GM12878 (cell line): ENCODE measurements at regions not wholly inside any gene's neighbourhood (a gene's known extent, or its start where the extent isn't known, plus 50 kb on each side); places are given as distances from the start of the nearest gene placed in this dataset.

Source experiments
- ATAC-seq: fragments of 200-7000 bp; cut with Tn5 transposase; 3 replicates; pipeline ENCODE4 v1.9.1; 2020; ENCODE audit warnings: mild to moderate bottlenecking, moderate library complexity
- BruUV-seq: library from RNA; stranded (reverse); fragments of 400-500 nt; replicated peaks from 2 replicates; lab custom pipeline; 2021; lab: Mats Ljungman, UMichigan
- CTCF ChIA-PET: fragments of 300-600 bp; sonication (Branson Sonifier 250); formaldehyde crosslinking; extraction: SDS; loops from one replicate; lab custom pipeline; 2021; ENCODE audit warnings: inconsistent platforms; lab: Yijun Ruan, JAX
- POLR2A ChIA-PET: fragments of 350-600 bp; formaldehyde crosslinking; extraction: SDS; loops from one replicate; lab custom pipeline; 2021; ENCODE audit warnings: inconsistent platforms; lab: Charles Lee
- RAD21 ChIA-PET: fragments of 300-600 bp; sonication (Branson Sonifier 250); formaldehyde crosslinking; loops from one replicate; lab custom pipeline; 2023; ENCODE audit warnings: antibody characterized with exemption; ENCODE audit not compliant: unreplicated experiment; lab: Charles Lee
- SMC1A ChIA-PET: fragments of 300-600 bp; sonication (Branson Sonifier 250); formaldehyde crosslinking; loops from one replicate; lab custom pipeline; 2023; ENCODE audit not compliant: unreplicated experiment, uncharacterized antibody; lab: Charles Lee
- DNase-seq: peaks from one replicate; pipeline ENCODE4 v3.0.0-alpha.2; 2011; ENCODE audit warnings: low read depth, low spot score
- FAIRE-seq: peaks from 3 replicates; lab custom pipeline; 2011; peaks lifted over from hg19 to GRCh38; lab: Jason Lieb, UNC
- H2AFZ ChIP-seq: 2 replicates; pipeline ENCODE4 v1.6.0; 2011; ENCODE audit warnings: low read depth, low read length, control low read depth; ENCODE audit not compliant: control insufficient read depth
- H3K27ac ChIP-seq: 2 replicates; pipeline ENCODE4 v1.5.1; 2011; ENCODE audit warnings: control low read depth; ENCODE audit not compliant: control insufficient read depth, insufficient read depth
- H3K27me3 ChIP-seq, 2 experiments: replicated peaks in 1 of 2; 2 replicates each; pipeline versions ENCODE4 v1.6.0 to v1.6.1; 2011; ENCODE audit warnings: low read length in 1 of 2; ENCODE audit not compliant: control insufficient read depth in 2 of 2, insufficient read depth in 2 of 2
- H3K36me3 ChIP-seq, 2 experiments: 2 replicates each; pipeline ENCODE4 v1.5.1; 2011; ENCODE audit warnings: low read length in 1 of 2; ENCODE audit not compliant: control insufficient read depth in 2 of 2, insufficient read depth in 2 of 2
- H3K4me1 ChIP-seq: 2 replicates; pipeline ENCODE4 v1.6.1; 2011; ENCODE audit warnings: mild to moderate bottlenecking, low read length, moderate library complexity, mixed read lengths; ENCODE audit not compliant: control insufficient read depth, insufficient read depth
- H3K4me2 ChIP-seq: 2 replicates; pipeline ENCODE4 v1.6.0; 2011; ENCODE audit warnings: control low read depth; ENCODE audit not compliant: control insufficient read depth, insufficient read depth
- H3K4me3 ChIP-seq: fragments of 200-600 bp; sonication (generic); 2 replicates; pipeline ENCODE4 v1.5.1; 2016
- H3K79me2 ChIP-seq: 2 replicates; pipeline ENCODE4 v1.6.0; 2011; ENCODE audit warnings: low read length; ENCODE audit not compliant: control insufficient read depth, insufficient read depth
- H3K9ac ChIP-seq: 2 replicates; pipeline ENCODE4 v1.8.0; 2011; ENCODE audit warnings: low read length, control low read depth, mixed read lengths; ENCODE audit not compliant: control insufficient read depth, insufficient read depth
- H3K9me3 ChIP-seq: replicated peaks from 3 replicates; pipeline ENCODE4 v1.5.1; 2011; ENCODE audit warnings: mild to moderate bottlenecking, low read length; ENCODE audit not compliant: control insufficient read depth, insufficient read depth
- H4K20me1 ChIP-seq: 2 replicates; pipeline ENCODE4 v1.6.0; 2011; ENCODE audit not compliant: control insufficient read depth, insufficient read depth
- GABPA ChIP-seq: IDR thresholded peaks from 2 replicates; pipeline ENCODE4 v1.6.1; 2014; ENCODE audit warnings: antibody characterized with exemption, low read depth, mild to moderate bottlenecking, inconsistent platforms
- NFYA ChIP-seq: IDR thresholded peaks from 2 replicates; pipeline ENCODE4 v1.6.1; 2011; ENCODE audit warnings: low read depth, mild to moderate bottlenecking, low read length, improper control_type of control experiment, borderline replicate concordance
- TARDBP ChIP-seq: IDR thresholded peaks from 2 replicates; pipeline ENCODE4 v1.6.1; 2016; ENCODE audit warnings: borderline replicate concordance
- USF1 ChIP-seq: IDR thresholded peaks from 2 replicates; pipeline ENCODE4 v1.6.1; 2011; ENCODE audit warnings: borderline replicate concordance, low read depth, mild to moderate bottlenecking, moderate library complexity, mixed read lengths, low read length; ENCODE audit not compliant: insufficient read depth; ENCODE audit errors: extremely low read length
- WGBS: methylation state at CpG from one replicate; pipeline ENCODE4 v1.1.6; 2016; ENCODE audit warnings: low lambda C conversion rate; ENCODE audit not compliant: insufficient replicate concordance, insufficient coverage; ENCODE audit errors: missing lambda C conversion rate; 5-methylcytosine and 5-hydroxymethylcytosine counted together
- in situ Hi-C: fragments of 300-500 bp; cut with MboI; formaldehyde crosslinking; loops from 9 replicates; pipeline ENCODE4 v1.14.3; 2018; ENCODE audit warnings: mixed read lengths
- intact Hi-C: fragments of 100-400 bp; cut with micrococcal nuclease; formaldehyde crosslinking; loops from one replicate; pipeline ENCODE4 v1.14.2; 2022; ENCODE audit not compliant: unreplicated experiment

GRCh38 chr17:14604591-14605266, 303.8 kb downstream of the HS3ST3B1 start:
- no peak for DNase-seq
- Histone ChIP-seq H3K27ac (no peak overlapping the region), H3K36me3 (no peaks in the 10 kb centered on the region), H3K4me3 (no peak overlapping the region), H2AFZ (no peak overlapping the region; the same call in 1 of the 2 replicates), H3K9ac (no peak overlapping the region), H3K4me1 (no peaks in the 10 kb centered on the region), H4K20me1 (no peaks in the 10 kb centered on the region), H3K79me2 (no peaks in the 10 kb centered on the region), H3K4me2 (no peak overlapping the region), H3K27me3 (no peaks in the 10 kb centered on the region), H3K9me3 (no peaks in the 10 kb centered on the region; the same call in 2 of the 3 replicates)
- intact Hi-C loops (no loop called here), in situ Hi-C loops (no loop called here)
- TF ChIP-seq TARDBP, result no peak
- 0 out of 2 replicates have a peak, but pooled peaks have one; percentile 37 for TF ChIP-seq GABPA
- POLR2A ChIA-PET, result no interaction called here
- RAD21 ChIA-PET, result no interaction called here
- no TSS peak for BruUV-seq
- SMC1A ChIA-PET, result no interaction called here
- WGBS, result 31% methylated on average over 9 of the region's 9 CpGs
- ATAC-seq, result no peak
- CTCF ChIA-PET, result no interaction called here
- no peak for FAIRE-seq

- in situ Hi-C loops, result no loop called here
- Histone ChIP-seq H3K27me3 (no peaks in the 10 kb centered on the region), H3K36me3 (no peaks in the 10 kb centered on the region), H2AFZ (no peak overlapping the region), H3K4me1 (no peaks in the 10 kb centered on the region)
- SMC1A ChIA-PET, result no interaction called here
- ATAC-seq, result no peak
- TF ChIP-seq NFYA (no peak), USF1 (no peak)
- TF ChIP-seq, all 136 proteins: peak for 0
- H4K20me1 ChIP-seq, result no peaks in the 10 kb centered on the region
- DNase-seq, result no peak
- 18% methylated on average over 4 of the region's 4 CpGs for WGBS
- H3K4me3 ChIP-seq, result no peak overlapping the region
- H3K4me2 ChIP-seq, result no peak overlapping the region
- ChIA-PET RAD21 (no interaction called here), CTCF (no interaction called here), POLR2A (no interaction called here)
- H3K9me3 ChIP-seq, result no peaks in the 10 kb centered on the region
- H3K79me2 ChIP-seq, result no peaks in the 10 kb centered on the region
- intact Hi-C loops, result no loop called here
- H3K9ac ChIP-seq, result no peak overlapping the region
- no TSS peak for BruUV-seq
- H3K27ac ChIP-seq, result no peak overlapping the region
- FAIRE-seq, result no peak
Observed at GRCh38 chr17:14596224-14596623, 295.3 kb downstream of the HS3ST3B1 start.
